Fibroblast of mammary gland (primary cell): ENCODE measurements at regions not wholly inside any gene's neighbourhood (a gene's known extent, or its start where the extent isn't known, plus 50 kb on each side); places are given as distances from the start of the nearest gene placed in this dataset.

Experiments
- DNase-seq: peaks from one replicate; pipeline ENCODE4 v3.0.0-alpha.2; 2010; ENCODE audit warnings: low read depth
- H3K4me3 ChIP-seq: 2 replicates; pipeline ENCODE4 v1.5.1; 2011; ENCODE audit warnings: low read depth, mild to moderate bottlenecking, low read length, moderate library complexity; ENCODE audit not compliant: control insufficient read depth
- CTCF ChIP-seq: conservative IDR thresholded peaks from 2 replicates; pipeline ENCODE4 v1.5.1; 2011; ENCODE audit warnings: low read depth, low read length, inconsistent platforms; ENCODE audit not compliant: control insufficient read depth, insufficient read depth

- H3K4me3 ChIP-seq = no peak overlapping the region
- no peak for DNase-seq
- no peak for TF ChIP-seq CTCF
Observed at GRCh38 chr17:79503126-79503839, 107.6 kb downstream of the RBFOX3 start.

- no peak for DNase-seq
- no peak overlapping the region for H3K4me3 ChIP-seq
- TF ChIP-seq CTCF = no peak
Observed at GRCh38 chr17:79501910-79502309, 108.9 kb downstream of the RBFOX3 start.

GRCh38 chr17:79500745-79501618 is 109.9 kb downstream of the RBFOX3 start:
- DNase-seq = no peak
- no peak for TF ChIP-seq CTCF
- H3K4me3 ChIP-seq = no peak overlapping the region

GRCh38 chr17:79498854-79499253 is 112.0 kb downstream of the RBFOX3 start:
- no peak for DNase-seq

GRCh38 chr17:79497777-79498348 is 113.0 kb downstream of the RBFOX3 start:
- TF ChIP-seq CTCF = no peak
- no peak overlapping the region for H3K4me3 ChIP-seq
- no peak for DNase-seq

More at GRCh38 chr17:79498854-79499253, 112.0 kb downstream of the RBFOX3 start:
- no peak for TF ChIP-seq CTCF
- no peak overlapping the region for H3K4me3 ChIP-seq

GRCh38 chr17:79496422-79497005 is 114.3 kb downstream of the RBFOX3 start:
- no peak overlapping the region for H3K4me3 ChIP-seq
- TF ChIP-seq CTCF = no peak
- DNase-seq = no peak
